ENCODE measurements at regions not wholly inside any gene's neighbourhood (a gene's known extent, or its start where the extent isn't known, plus 50 kb on each side); places are given as distances from the start of the nearest gene placed in this dataset.

- TF ChIP-seq EZH2 (IDR thresholded peaks at IDR 0.05; ENCODE audit: borderline replicate concordance, insufficient read depth, low read depth, low read length, poor library complexity, severe bottlenecking) (no peak), CTCF (IDR thresholded peaks at IDR 0.05) (no peak)
- no peak overlapping the region for H3K27ac Mint-ChIP-seq
These were observed 299.3 kb upstream of the N4BP1 start for GRCh38 chr16:48909231-48909630.

GRCh38 chr16:48907906-48908634 is 298.1 kb upstream of the N4BP1 start:
- Histone ChIP-seq H3K79me2 (ENCODE audit: control insufficient read depth, insufficient read depth, low read length) (no peaks in the 10 kb centered on the region), H3K9me3 (ENCODE audit: control extremely low read depth in 1 of 3, control insufficient read depth in 2 of 3, insufficient read depth in 1 of 3, low read length in 2 of 3) (peaks cover 0 to 10% (median 0%) of the 10 kb centered on the region in 3 donors), H3K27ac (ENCODE audit: low read length in 2 of 2) (no peak overlapping the region), H3K4me3 (ENCODE audit: control extremely low read depth in 1 of 5, extremely low read depth in 1 of 5, insufficient read depth in 1 of 5, low read depth in 2 of 5, low read length in 4 of 5) (no peak overlapping the region), H3K4me1 (ENCODE audit: control insufficient read depth in 2 of 2, insufficient read depth in 2 of 2, low read length in 2 of 2) (no peaks in the 10 kb centered on the region), H3K36me3 (replicated peaks in 1 of 2; ENCODE audit: control extremely low read depth in 1 of 2, control insufficient read depth in 1 of 2, extremely low read depth in 1 of 2, insufficient read depth in 2 of 2, low read length in 1 of 2) (no peaks in the 10 kb centered on the region), H4K20me1 (ENCODE audit: control insufficient read depth, insufficient read depth, low read length, poor library complexity, severe bottlenecking) (no peaks in the 10 kb centered on the region), H3K27me3 (replicated peaks in 1 of 4; ENCODE audit: control extremely low read depth in 1 of 4, control insufficient read depth in 3 of 4, insufficient read depth in 4 of 4, low read length in 3 of 4) (no peaks in the 10 kb centered on the region), H3K9ac (ENCODE audit: low read length) (no peak overlapping the region), H3K4me2 (replicated peaks; ENCODE audit: low read depth, low read length, poor library complexity, severe bottlenecking) (no peak overlapping the region), H2AFZ (ENCODE audit: insufficient read depth, low read depth, low read length, poor library complexity, severe bottlenecking) (no peak overlapping the region)
- Mint-ChIP-seq H3K27ac (no peak overlapping the region), H3K4me3 (no peak overlapping the region), H3K9me3 (ENCODE audit: insufficient read depth) (no peaks in the 10 kb centered on the region), H3K4me1 (no peaks in the 10 kb centered on the region), H3K27me3 (no peaks in the 10 kb centered on the region)
- intact Hi-C loops (cut with micrococcal nuclease): no loop called here
- ChIA-PET POLR2A (no interaction called here), CTCF (no interaction called here)
- TF ChIP-seq EZH2 (IDR thresholded peaks at IDR 0.05; ENCODE audit: borderline replicate concordance, insufficient read depth, low read depth, low read length, poor library complexity, severe bottlenecking): no peak
- no peak for TF ChIP-seq CTCF (IDR thresholded peaks at IDR 0.05)
- DNase-seq (no peak), ATAC-seq (ENCODE audit: low read depth) (no peak)
- 74% methylated on average over 9 of the region's 10 CpGs for WGBS (ENCODE audit: insufficient coverage)

More at GRCh38 chr16:48909231-48909630, 299.3 kb upstream of the N4BP1 start:
- WGBS (ENCODE audit: insufficient coverage): 97% methylated on average over 5 of the region's 5 CpGs
- peaks cover 0 to 10% (median 0%) of the 10 kb centered on the region in 3 donors for H3K9me3 ChIP-seq (ENCODE audit: control extremely low read depth in 1 of 3, control insufficient read depth in 2 of 3, insufficient read depth in 1 of 3, low read length in 2 of 3)
- no peaks in the 10 kb centered on the region for H3K9me3 Mint-ChIP-seq (ENCODE audit: insufficient read depth)
- H3K4me3 ChIP-seq (ENCODE audit: control extremely low read depth in 1 of 5, extremely low read depth in 1 of 5, insufficient read depth in 1 of 5, low read depth in 2 of 5, low read length in 4 of 5): no peak overlapping the region
- CTCF ChIA-PET: no interaction called here
- no peak overlapping the region for H3K4me2 ChIP-seq (replicated peaks; ENCODE audit: low read depth, low read length, poor library complexity, severe bottlenecking)
- H3K9ac ChIP-seq (ENCODE audit: low read length): no peak overlapping the region
- no peak overlapping the region for H3K27ac ChIP-seq (ENCODE audit: low read length in 2 of 2)
- no peak overlapping the region for H3K4me3 Mint-ChIP-seq
- H3K36me3 ChIP-seq (replicated peaks in 1 of 2; ENCODE audit: control extremely low read depth in 1 of 2, control insufficient read depth in 1 of 2, extremely low read depth in 1 of 2, insufficient read depth in 2 of 2, low read length in 1 of 2): no peaks in the 10 kb centered on the region
- DNase-seq (no peak), ATAC-seq (ENCODE audit: low read depth) (no peak)
- H3K79me2 ChIP-seq (ENCODE audit: control insufficient read depth, insufficient read depth, low read length): no peaks in the 10 kb centered on the region
- no peaks in the 10 kb centered on the region for H3K27me3 Mint-ChIP-seq
- no peaks in the 10 kb centered on the region for H4K20me1 ChIP-seq (ENCODE audit: control insufficient read depth, insufficient read depth, low read length, poor library complexity, severe bottlenecking)
- no peaks in the 10 kb centered on the region for H3K4me1 Mint-ChIP-seq
- no peak overlapping the region for H2AFZ ChIP-seq (ENCODE audit: insufficient read depth, low read depth, low read length, poor library complexity, severe bottlenecking)
- no peaks in the 10 kb centered on the region for H3K4me1 ChIP-seq (ENCODE audit: control insufficient read depth in 2 of 2, insufficient read depth in 2 of 2, low read length in 2 of 2)
- POLR2A ChIA-PET: no interaction called here
- no peaks in the 10 kb centered on the region for H3K27me3 ChIP-seq (replicated peaks in 1 of 4; ENCODE audit: control extremely low read depth in 1 of 4, control insufficient read depth in 3 of 4, insufficient read depth in 4 of 4, low read length in 3 of 4)
- intact Hi-C loops (cut with micrococcal nuclease): no loop called here

Measured in B cell (primary cell).